ENCODE measurements at regions not wholly inside any gene's neighbourhood (a gene's known extent, or its start where the extent isn't known, plus 50 kb on each side); places are given as distances from the start of the nearest gene placed in this dataset.

- H3K79me2 ChIP-seq (ENCODE audit: insufficient read depth, low read length) = no peaks in the 10 kb centered on the region
- H3K36me3 ChIP-seq (ENCODE audit: insufficient read depth, low read length) = no peaks in the 10 kb centered on the region
- no peaks in the 10 kb centered on the region for H3K4me1 ChIP-seq (ENCODE audit: insufficient read depth, low read length, severe bottlenecking)
- no peak overlapping the region for H3K9ac ChIP-seq (ENCODE audit: low read length)
- H3K27ac ChIP-seq (ENCODE audit: low read depth, low read length, poor library complexity, severe bottlenecking) = no peak overlapping the region
- no peaks in the 10 kb centered on the region for H3F3A ChIP-seq (ENCODE audit: insufficient read depth, low read length)
- no peak overlapping the region for H3K4me2 ChIP-seq (ENCODE audit: low read length)
- H3K9me3 ChIP-seq (ENCODE audit: low read length) = no peaks in the 10 kb centered on the region
- H3K9me2 ChIP-seq (ENCODE audit: low read depth, low read length) = no peaks in the 10 kb centered on the region
- no peaks in the 10 kb centered on the region for H3K27me3 ChIP-seq (ENCODE audit: insufficient read depth, low read length)
- TF ChIP-seq CTCF (IDR thresholded peaks at IDR 0.05; ENCODE audit: low read length) = no peak
- no peak for TF ChIP-seq EZH2 (IDR thresholded peaks at IDR 0.05; ENCODE audit: borderline replicate concordance, low read length)
- no peaks in the 10 kb centered on the region for H4K20me1 ChIP-seq (ENCODE audit: insufficient read depth, low read length)
- no peak overlapping the region for H2AFZ ChIP-seq (ENCODE audit: low read length)
- no peak overlapping the region for H3K4me3 ChIP-seq (ENCODE audit: low read depth, low read length, poor library complexity, severe bottlenecking)
Measured at GRCh38 chr9:13941714-13942113, 372.2 kb downstream of the NFIB start.

- TF ChIP-seq CTCF (IDR thresholded peaks at IDR 0.05; ENCODE audit: low read length) = no peak
- no peak for TF ChIP-seq EZH2 (IDR thresholded peaks at IDR 0.05; ENCODE audit: borderline replicate concordance, low read length)
- H3K9me2 ChIP-seq (ENCODE audit: low read depth, low read length) = no peaks in the 10 kb centered on the region
Measured at GRCh38 chr9:13939701-13940490, 374.0 kb downstream of the NFIB start.

GRCh38 chr9:13939134-13939533, 374.8 kb downstream of the NFIB start:
- no peak overlapping the region for H3K9ac ChIP-seq (ENCODE audit: low read length)
- H3K36me3 ChIP-seq (ENCODE audit: insufficient read depth, low read length) = no peaks in the 10 kb centered on the region
- no peaks in the 10 kb centered on the region for H3K27me3 ChIP-seq (ENCODE audit: insufficient read depth, low read length)
- TF ChIP-seq CTCF (IDR thresholded peaks at IDR 0.05; ENCODE audit: low read length) (no peak), EZH2 (IDR thresholded peaks at IDR 0.05; ENCODE audit: borderline replicate concordance, low read length) (no peak)
- no peaks in the 10 kb centered on the region for H3F3A ChIP-seq (ENCODE audit: insufficient read depth, low read length)
- H3K4me3 ChIP-seq (ENCODE audit: low read depth, low read length, poor library complexity, severe bottlenecking) = no peak overlapping the region
- no peak overlapping the region for H2AFZ ChIP-seq (ENCODE audit: low read length)
- no peaks in the 10 kb centered on the region for H3K9me3 ChIP-seq (ENCODE audit: low read length)
- H3K4me1 ChIP-seq (ENCODE audit: insufficient read depth, low read length, severe bottlenecking) = no peaks in the 10 kb centered on the region
- no peaks in the 10 kb centered on the region for H4K20me1 ChIP-seq (ENCODE audit: insufficient read depth, low read length)
- H3K27ac ChIP-seq (ENCODE audit: low read depth, low read length, poor library complexity, severe bottlenecking) = no peak overlapping the region
- H3K4me2 ChIP-seq (ENCODE audit: low read length) = no peak overlapping the region
- H3K9me2 ChIP-seq (ENCODE audit: low read depth, low read length) = no peaks in the 10 kb centered on the region
- H3K79me2 ChIP-seq (ENCODE audit: insufficient read depth, low read length) = no peaks in the 10 kb centered on the region

More at GRCh38 chr9:13939701-13940490, 374.0 kb downstream of the NFIB start:
- H3F3A ChIP-seq (ENCODE audit: insufficient read depth, low read length) = no peaks in the 10 kb centered on the region
- H3K27me3 ChIP-seq (ENCODE audit: insufficient read depth, low read length) = no peaks in the 10 kb centered on the region
- no peaks in the 10 kb centered on the region for H4K20me1 ChIP-seq (ENCODE audit: insufficient read depth, low read length)
- no peak overlapping the region for H2AFZ ChIP-seq (ENCODE audit: low read length)
- H3K27ac ChIP-seq (ENCODE audit: low read depth, low read length, poor library complexity, severe bottlenecking) = no peak overlapping the region
- no peaks in the 10 kb centered on the region for H3K79me2 ChIP-seq (ENCODE audit: insufficient read depth, low read length)
- no peaks in the 10 kb centered on the region for H3K9me3 ChIP-seq (ENCODE audit: low read length)
- no peak overlapping the region for H3K9ac ChIP-seq (ENCODE audit: low read length)
- no peaks in the 10 kb centered on the region for H3K36me3 ChIP-seq (ENCODE audit: insufficient read depth, low read length)
- H3K4me2 ChIP-seq (ENCODE audit: low read length) = no peak overlapping the region
- no peaks in the 10 kb centered on the region for H3K4me1 ChIP-seq (ENCODE audit: insufficient read depth, low read length, severe bottlenecking)
- H3K4me3 ChIP-seq (ENCODE audit: low read depth, low read length, poor library complexity, severe bottlenecking) = no peak overlapping the region
